GM12872 (cell line): ENCODE measurements at regions not wholly inside any gene's neighbourhood (a gene's known extent, or its start where the extent isn't known, plus 50 kb on each side); places are given as distances from the start of the nearest gene placed in this dataset.
A peak's percentile ranks its signal among the peaks of the same experiment; 100 is the strongest.

Source experiments
- CTCF ChIP-seq: IDR thresholded peaks from 3 replicates; pipeline ENCODE4 v1.5.1; 2011; ENCODE audit warnings: low read depth, mild to moderate bottlenecking, low read length, moderate library complexity; ENCODE audit not compliant: insufficient read depth

GRCh38 chr10:107552963-107553362 lies 388.5 kb upstream of the SORCS1 start:
- TF ChIP-seq CTCF = no peak

GRCh38 chr10:107548301-107548700 lies 383.8 kb upstream of the SORCS1 start:
- no peak for TF ChIP-seq CTCF

DNA sequence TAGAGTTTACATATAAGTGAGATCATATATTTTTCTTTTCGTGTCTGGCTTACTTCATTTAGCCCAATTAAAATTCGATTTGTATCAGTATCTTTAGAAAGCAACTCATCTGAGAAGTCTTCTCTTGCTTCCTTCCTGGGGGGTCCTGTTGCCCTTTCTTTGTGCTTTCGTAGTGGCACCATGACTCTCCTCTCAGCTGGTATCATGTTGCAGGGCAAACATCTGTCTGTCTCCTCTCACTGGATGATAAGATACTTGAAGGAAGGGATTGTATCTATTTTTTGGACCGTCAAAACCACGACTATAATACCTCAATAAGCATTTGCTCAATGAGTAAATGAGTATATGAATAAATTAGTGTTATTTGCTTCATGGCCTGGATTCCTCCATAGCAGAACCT lies 382.5 kb upstream of the SORCS1 start:
- no peak for TF ChIP-seq CTCF

DNA sequence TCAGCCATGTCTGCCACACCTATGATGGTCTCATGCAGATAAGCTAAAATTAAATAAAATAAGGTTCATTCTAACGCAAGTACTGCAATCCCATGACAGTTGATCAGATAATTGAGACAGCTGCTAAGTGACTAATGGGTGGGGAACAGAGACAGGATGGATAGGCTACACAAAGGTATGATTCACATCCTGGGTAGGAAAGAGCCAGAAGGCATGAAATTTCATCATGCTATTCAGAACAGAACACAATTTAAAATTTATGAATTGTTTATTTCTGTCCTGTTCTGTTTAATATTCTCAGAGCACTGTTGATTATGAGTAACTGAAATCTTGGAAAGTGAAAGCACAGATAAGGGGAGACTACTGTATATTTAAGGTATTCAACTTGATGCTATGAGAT lies 381.8 kb upstream of the SORCS1 start:
- no peak for TF ChIP-seq CTCF

- TF ChIP-seq CTCF = no peak
Observed at GRCh38 chr10:107545717-107546116, 381.2 kb upstream of the SORCS1 start.

DNA sequence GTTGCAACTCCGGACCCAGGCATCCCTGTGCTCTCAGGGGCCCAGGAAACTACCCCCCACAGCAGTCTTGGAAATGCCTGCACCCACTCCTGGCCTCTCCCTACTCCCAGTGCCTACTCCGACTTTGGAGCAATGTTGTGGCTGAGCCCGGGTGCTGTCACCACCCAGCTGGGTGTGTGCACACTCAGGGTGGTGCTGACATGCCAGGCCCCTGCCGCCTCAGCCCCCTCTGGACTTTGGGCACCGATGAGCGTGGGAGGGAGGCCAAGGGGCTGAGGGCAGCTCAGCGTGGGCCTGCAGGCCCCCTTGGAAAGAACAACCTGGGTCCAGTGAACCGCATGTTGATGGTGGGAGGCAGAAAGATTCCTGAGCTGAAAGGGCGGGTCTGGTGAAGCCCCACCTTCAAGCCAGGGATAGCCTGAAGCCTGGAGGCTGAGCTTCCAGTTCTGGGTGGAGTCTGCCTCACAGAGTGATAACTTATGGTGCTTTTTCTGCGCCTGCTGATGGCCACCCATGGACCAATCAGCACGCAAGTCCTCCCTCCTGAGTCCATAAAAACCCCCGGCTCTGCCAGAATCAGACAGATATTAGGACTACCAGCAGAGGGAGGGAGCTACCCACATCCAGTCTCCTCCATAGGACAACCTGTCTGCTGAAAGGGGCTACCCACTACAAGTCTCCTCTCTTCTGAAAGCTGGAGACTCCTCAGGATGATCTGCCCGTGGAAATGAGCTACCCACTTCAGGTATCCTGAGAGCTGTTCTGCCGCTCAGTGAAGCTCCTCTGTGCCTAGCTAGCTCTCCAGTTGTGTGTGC lies 380.4 kb upstream of the SORCS1 start:
- TF ChIP-seq CTCF = 0 out of 3 replicates have a peak, but pooled peaks have one; percentile 4

DNA sequence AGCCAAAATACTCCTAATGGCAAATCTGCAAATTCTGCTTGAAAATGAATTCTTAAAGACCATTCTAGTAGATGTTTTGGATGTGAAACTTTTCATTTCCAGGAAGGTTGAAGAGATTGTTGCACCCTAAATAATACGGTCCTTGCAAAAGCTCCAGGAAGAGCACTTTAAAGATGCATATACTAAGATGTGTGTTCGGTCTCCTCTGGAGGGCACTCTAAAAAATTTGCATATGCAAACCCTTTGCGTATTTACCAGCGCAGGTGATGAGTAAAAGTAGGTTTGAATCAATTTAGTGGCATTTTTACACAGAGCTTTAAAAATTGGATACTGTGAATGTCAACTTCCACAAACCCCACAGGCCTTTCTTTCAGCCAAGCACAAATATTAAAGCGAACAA lies 378.1 kb upstream of the SORCS1 start:
- TF ChIP-seq CTCF = no peak
